Right lung (tissue), 2 donors: ENCODE measurements at regions not wholly inside any gene's neighbourhood (a gene's known extent, or its start where the extent isn't known, plus 50 kb on each side); places are given as distances from the start of the nearest gene placed in this dataset.

Source experiments
- DNase-seq, 2 donors: peaks; one replicate each; pipeline ENCODE4 v3.0.0-alpha.2; 2013

GRCh38 chr3:72460205-72461174, 387.8 kb downstream of the SHQ1 start:
- DNase-seq, result no peak

GRCh38 chr3:72459588-72459987, 388.7 kb downstream of the SHQ1 start:
- DNase-seq, result no peak

- DNase-seq, result no peak
These were observed 389.9 kb downstream of the SHQ1 start for GRCh38 chr3:72458375-72458774.

DNA sequence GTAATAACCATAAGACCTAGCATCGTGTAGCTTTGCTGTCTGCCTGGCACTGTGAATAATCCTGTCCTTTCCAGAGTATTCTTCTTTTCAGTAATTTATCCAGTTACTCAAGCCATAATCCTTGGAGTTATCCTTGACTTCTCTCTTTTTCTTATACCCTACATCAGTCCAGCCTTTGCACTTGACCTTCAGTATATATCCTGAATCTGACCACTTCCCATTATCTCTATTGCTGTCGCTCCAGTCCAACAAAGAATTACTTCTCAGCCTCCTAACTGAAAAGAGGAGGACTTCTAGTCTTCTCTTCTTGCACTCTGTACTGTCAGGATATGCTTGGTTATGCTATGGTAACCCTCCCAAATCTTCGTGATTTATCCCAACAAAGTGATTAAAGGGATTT, 393.8 kb downstream of the SHQ1 start:
- DNase-seq, result no peak

GRCh38 chr3:72453706-72454105, 394.5 kb downstream of the SHQ1 start:
- DNase-seq, result no peak

DNA sequence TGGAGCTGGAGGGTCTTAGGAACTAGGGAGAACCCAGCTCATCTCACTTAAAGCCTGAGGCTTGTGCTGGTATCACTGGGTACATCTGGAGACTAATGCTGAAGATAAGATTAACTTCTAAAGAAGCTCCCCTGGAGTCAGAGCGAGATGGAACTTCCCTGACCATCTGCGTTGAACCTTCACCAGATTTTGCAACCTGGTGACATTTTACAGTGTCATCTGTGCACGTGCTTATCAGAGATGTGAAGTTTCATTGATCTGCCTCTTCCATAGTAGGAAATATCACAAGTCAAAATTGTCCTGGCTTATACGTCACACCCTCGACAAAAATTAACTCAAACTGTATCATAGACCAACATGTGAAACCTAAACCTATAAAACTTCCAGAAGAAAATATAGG, 395.5 kb downstream of the SHQ1 start:
- DNase-seq, result no peak

DNA sequence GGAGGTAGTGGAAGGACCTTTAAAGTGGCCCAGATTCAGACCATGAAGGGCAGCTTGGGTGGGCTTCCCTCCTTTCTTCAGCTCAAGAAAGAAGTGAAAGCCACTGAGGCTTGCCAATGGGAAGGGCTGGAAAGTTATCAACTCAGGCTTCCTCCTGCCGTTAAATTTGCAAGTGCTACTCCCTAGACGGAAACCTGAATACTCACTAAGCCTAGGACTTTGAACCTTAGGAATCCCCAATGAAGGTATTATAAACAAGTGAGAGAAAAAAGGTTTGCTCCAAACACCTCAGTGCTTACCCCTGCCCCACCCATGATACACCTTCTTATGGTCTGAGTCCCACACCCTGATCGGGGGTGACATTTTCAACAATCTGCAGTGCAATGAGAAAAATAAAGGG, 396.4 kb downstream of the SHQ1 start:
- DNase-seq, result no peak

- DNase-seq, result no peak
These were observed 398.7 kb downstream of the SHQ1 start for GRCh38 chr3:72449551-72449950.

GRCh38 chr3:72448858-72449257, 399.4 kb downstream of the SHQ1 start:
- no peak for DNase-seq

DNA sequence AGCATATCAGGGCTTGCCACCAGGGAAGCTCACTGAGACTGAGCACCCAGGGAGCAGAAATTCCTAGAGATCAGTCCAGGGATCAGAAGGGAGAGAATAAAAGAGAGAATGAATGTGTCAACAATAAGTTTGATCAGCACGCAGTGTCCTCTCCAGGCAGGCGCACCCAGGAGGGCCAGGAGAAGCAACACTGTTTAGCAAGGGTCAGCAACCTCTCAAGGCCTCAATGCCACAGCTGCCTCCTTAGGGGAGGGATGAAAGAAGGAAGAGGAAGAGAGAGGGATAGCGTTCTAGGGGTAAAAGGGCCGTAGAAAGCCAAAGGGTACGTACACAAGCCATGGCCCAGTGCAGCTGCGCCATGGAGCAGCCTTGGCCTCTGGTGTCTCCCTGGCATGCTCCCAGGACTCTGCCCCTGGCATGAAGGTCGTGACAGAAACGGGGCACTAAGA, 399.8 kb downstream of the SHQ1 start:
- no peak for DNase-seq

- DNase-seq, result peak; percentile 90 to 91
These were observed 400.9 kb downstream of the SHQ1 start for GRCh38 chr3:72447059-72447946.

GRCh38 chr3:72446218-72447058, 401.8 kb downstream of the SHQ1 start, which contains the start of gene RYBP:
Gene RYBP, minus strand, starts transcription at chr3:72446621.
- peak in 1 of 2 donors; percentile 56 for DNase-seq

- no peak for DNase-seq
These were observed 402.4 kb downstream of the SHQ1 start for GRCh38 chr3:72445827-72446217.

DNA sequence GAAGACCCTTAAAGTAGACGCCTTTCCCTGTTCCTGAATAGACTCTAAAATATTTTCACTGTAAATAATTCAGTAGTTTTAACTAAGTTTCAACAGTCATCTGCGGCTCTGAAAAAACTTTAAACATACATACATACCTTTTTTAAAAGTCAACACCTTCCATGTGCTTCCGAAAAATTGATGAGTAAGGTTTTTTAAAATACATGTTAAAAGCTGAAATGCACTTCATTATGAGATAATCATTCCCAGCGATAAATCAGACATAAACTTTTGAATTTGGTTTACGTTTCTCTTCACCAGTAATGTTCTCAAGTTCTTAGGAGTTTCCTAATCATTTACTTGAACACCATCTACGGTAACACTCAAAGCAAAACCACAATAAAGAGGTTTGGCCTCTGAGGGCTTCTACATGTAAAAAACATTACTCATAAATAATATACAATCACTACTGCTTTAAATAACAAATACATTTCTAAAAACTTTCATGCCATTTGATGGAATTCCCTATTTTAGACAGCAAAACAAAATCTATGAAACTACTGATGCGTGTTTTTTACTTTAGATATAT, 403.5 kb downstream of the SHQ1 start:
- DNase-seq, result no peak

- DNase-seq, result no peak
These were observed 405.5 kb downstream of the SHQ1 start for GRCh38 chr3:72442759-72443158.

DNA sequence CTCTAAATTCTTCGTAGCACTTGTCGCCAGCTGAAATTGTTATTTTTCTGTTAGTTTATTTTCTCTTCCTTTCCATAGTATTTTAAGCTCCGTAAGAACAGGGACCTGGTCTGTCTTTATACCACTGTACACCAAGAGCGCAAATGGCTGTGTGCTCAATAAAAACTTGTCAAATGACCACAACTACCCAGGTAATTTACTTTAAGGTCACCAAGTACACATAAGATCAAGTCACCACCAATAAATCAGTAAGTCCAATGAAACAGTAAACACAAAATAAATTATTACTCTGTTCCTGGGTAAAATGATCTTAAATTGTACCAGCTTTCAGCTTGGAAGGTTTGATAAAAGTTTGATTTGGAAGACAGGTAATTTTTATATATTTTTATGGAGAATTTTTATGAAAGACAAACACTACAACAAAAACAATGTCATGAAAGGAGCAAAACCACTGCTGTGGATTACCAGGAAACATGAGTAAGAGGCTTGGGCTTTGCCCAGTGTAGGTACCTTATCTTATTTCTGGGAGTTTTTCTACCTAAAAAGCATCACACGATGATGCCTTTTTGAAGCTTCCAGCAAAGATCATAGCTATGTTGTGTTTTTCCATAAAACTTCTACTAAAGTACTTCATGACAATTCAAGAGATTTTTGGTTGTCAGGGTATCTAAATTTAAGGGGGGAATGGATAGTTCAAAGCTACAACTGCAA, 406.8 kb downstream of the SHQ1 start:
- DNase-seq, result no peak

DNA sequence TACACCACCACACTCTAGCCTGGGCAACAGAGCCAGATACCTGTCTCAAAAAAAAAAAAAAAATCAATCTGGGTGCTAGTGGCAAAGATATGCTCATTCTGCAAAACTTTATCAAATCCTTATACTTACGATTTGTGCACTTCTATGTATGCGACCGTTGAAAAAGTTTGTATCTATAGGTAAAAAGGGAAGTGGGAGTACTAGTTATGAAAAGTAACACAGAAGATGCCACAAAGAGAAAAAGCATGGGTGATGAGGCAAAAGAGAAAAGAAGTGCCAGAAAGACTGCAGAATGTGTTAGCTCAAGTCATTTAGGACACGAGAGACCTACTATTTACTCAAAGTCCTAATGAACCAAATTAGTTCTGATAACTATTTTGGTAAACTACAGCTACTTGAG, 407.8 kb downstream of the SHQ1 start:
- no peak for DNase-seq

DNA sequence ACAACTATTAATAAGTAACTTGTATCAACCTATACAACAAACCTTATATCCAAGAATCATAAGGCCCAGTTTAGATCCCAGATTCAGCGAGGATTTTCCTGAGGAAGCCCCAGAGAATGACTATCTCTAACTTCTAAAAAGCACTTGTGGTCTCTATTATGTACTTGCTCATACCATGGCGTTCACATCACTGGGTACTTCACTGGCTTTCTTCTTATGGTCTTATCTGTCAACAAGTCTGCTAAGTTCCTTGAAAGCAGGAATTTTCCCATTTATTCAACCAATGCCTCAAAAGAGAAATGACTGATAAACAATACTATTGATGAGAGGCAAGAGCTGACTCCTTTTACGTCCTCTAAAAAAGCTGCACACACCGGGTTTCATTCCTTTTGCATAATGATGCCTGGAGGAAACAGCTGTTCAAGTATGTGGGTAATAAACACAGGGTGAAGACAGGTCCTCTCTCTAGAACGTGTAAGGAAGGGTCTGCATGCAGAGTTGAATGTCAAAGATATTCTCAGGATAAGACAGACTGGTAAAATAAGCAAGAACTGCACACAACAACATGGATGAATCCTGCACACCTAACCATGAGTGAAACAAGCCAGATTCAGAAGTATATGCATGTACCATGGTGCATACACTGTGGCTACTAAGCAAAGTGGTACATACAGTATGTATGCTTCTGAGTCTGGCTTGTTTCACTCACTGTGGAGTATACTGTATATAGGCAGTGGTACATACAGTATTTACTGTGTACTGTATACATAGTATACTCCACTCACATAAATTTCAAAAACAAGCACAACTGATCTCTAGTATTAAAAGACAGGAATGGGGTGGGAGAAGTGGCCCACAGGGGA, 408.7 kb downstream of the SHQ1 start:
- DNase-seq, result no peak

DNA sequence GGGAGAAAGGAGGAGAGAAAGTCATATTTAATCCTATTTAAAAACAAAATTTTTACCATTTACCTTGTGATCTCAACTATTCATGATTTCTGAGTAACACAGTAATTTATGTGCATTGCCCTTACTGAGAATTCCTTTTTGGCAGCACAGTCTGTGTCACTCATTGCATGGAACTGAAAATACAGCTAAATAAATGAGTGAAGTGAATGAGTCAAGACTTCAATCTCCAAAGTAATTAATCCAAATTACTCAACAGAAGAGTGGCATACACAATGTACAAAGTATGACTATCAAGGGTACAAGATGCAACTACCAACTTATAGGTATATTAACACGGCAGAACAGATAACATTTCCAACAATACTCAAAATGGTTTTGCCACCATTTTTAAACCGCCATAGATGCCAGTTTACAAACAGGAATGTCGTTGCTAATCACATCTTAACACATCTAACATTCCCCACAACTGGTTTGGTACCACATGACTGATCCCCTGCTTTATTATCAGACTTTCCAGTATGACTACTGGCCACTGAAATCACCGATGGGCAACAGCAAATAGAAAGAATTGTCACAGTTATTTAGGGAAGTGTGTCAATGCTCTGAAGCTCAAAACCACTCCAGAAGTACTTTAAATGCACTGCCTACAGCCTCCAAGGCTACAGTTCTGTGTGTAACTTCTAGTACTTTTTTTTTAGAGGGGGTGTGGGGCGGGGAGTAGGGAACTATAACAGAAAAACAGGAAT, 410.4 kb downstream of the SHQ1 start:
- no peak for DNase-seq
